Stomach (tissue), 8 donors: ENCODE measurements at regions not wholly inside any gene's neighbourhood (a gene's known extent, or its start where the extent isn't known, plus 50 kb on each side); places are given as distances from the start of the nearest gene placed in this dataset.

Source experiments
- DNase-seq, 2 donors: peaks; one replicate each; pipeline versions ENCODE4 v3.0.0 to v3.0.0-alpha.2; 2013 to 2019
- H3K27ac ChIP-seq, 5 donors: fragments of 200-600 bp in 4 of 5; sonication (generic) in 4 of 5; one replicate each; pipeline ENCODE4 v1.5.1; 2013 to 2019; ENCODE audit warnings: mild to moderate bottlenecking in 1 of 5, moderate library complexity in 1 of 5
- H3K27me3 ChIP-seq, 3 donors: fragments of 200-600 bp; sonication (generic); one replicate each; pipeline ENCODE4 v1.5.1; 2017 to 2019; ENCODE audit warnings: mixed run types in 1 of 3
- H3K36me3 ChIP-seq, 4 donors: fragments of 200-600 bp; sonication (generic); 1 replicate in 3 of 4; 2 replicates in 1 of 4; pipeline ENCODE4 v1.5.1; 2016 to 2019
- H3K4me1 ChIP-seq, 4 donors: fragments of 200-600 bp; sonication (generic); one replicate each; pipeline ENCODE4 v1.5.1; 2016 to 2019
- H3K4me3 ChIP-seq, 4 donors: fragments of 200-600 bp; sonication (generic) in 3 of 4; one replicate each; pipeline ENCODE4 v1.5.1; 2016 to 2019; ENCODE audit warnings: mild to moderate bottlenecking in 1 of 4
- H3K9me3 ChIP-seq, 4 donors: fragments of 200-600 bp; sonication (generic); one replicate each; pipeline ENCODE4 v1.5.1; 2016 to 2019
- CTCF ChIP-seq, 7 experiments: fragments of 450-650 bp in 4 of 7; fragments of 200-600 bp in 3 of 7; sonication (generic) in 3 of 7; IDR thresholded peaks; one replicate each; pipeline ENCODE4 v1.5.1; 2016 to 2019; ENCODE audit warnings: antibody characterized with exemption in 7 of 7, control low read depth in 2 of 7, mild to moderate bottlenecking in 1 of 7
- EP300 ChIP-seq: sonication (generic); formaldehyde crosslinking; IDR thresholded peaks from one replicate; pipeline ENCODE4 v1.6.1; 2017; ENCODE audit warnings: antibody characterized with exemption
- POLR2A ChIP-seq, 4 donors: fragments of 450-650 bp; IDR thresholded peaks; one replicate each; pipeline ENCODE4 v1.6.1; 2016; ENCODE audit warnings: antibody characterized with exemption in 4 of 4, control low read depth in 2 of 4, mild to moderate bottlenecking in 1 of 4, moderate library complexity in 1 of 4
- POLR2AphosphoS5 ChIP-seq, 3 donors: sonication (generic); formaldehyde crosslinking; IDR thresholded peaks; one replicate each; pipeline ENCODE4 v1.6.1; 2016; ENCODE audit warnings: antibody characterized with exemption in 3 of 3
- WGBS, 5 donors: extraction: QIAGEN DNeasy Blood & Tissue Kit in 3 of 5; methylation state at CpG; one replicate each; pipeline versions ENCODE4 v1.1.5 to v1.1.7; 2013 to 2018; 5-methylcytosine and 5-hydroxymethylcytosine counted together
- intact Hi-C: fragments of 100-400 bp; cut with DNase I; formaldehyde crosslinking; loops from one replicate; pipeline ENCODE4 v1.15.1; 2023; ENCODE audit warnings: low total_unique reads
- donor health status: healthy with polysubstance abuse.
- donor health status: Bipolar disorder and iron deficiency.
- donor health status: healthy.

GRCh38 chr10:7100032-7100702 lies 310.7 kb downstream of the SFMBT2 start:
- H3K27ac ChIP-seq, result peak overlapping the region in 2 of 5 donors; percentile 5 to 18
- WGBS, 5 donors, result 63 to 74% (median 70%) methylated on average over 8 of the region's 8 CpGs

GRCh38 chr10:7098160-7098762 lies 312.6 kb downstream of the SFMBT2 start:
- intact Hi-C loops, result no loop called here

More at GRCh38 chr10:7100032-7100702, 310.7 kb downstream of the SFMBT2 start:
- intact Hi-C loops, result no loop called here
- H3K4me1 ChIP-seq, result no peaks in the 10 kb centered on the region
- no peak overlapping the region for H3K4me3 ChIP-seq
- no peak for TF ChIP-seq EP300
- TF ChIP-seq POLR2AphosphoS5 (IDR thresholded peaks at IDR 0.05), result no peak
- no peak for TF ChIP-seq CTCF (IDR thresholded peaks at IDR 0.05)
- TF ChIP-seq POLR2A (IDR thresholded peaks at IDR 0.05), result no peak
- no peaks in the 10 kb centered on the region for H3K27me3 ChIP-seq
- H3K36me3 ChIP-seq, result no peaks in the 10 kb centered on the region
- H3K9me3 ChIP-seq, result no peaks in the 10 kb centered on the region
- DNase-seq, result peak in 1 of 2 donors; percentile 25

GRCh38 chr10:7094781-7095180 lies 316.1 kb downstream of the SFMBT2 start:
- Histone ChIP-seq H3K4me3 (no peak overlapping the region), H3K9me3 (no peaks in the 10 kb centered on the region), H3K27ac (no peak overlapping the region), H3K27me3 (no peaks in the 10 kb centered on the region), H3K4me1 (peaks cover 0 to 8% (median under 1%) of the 10 kb centered on the region in 4 donors), H3K36me3 (no peaks in the 10 kb centered on the region)
- WGBS, 5 donors, result 39 to 51% (median 46%) methylated on average over 6 of the region's 6 CpGs
- DNase-seq, result no peak
- intact Hi-C loops, result no loop called here
- TF ChIP-seq EP300 (no peak), POLR2AphosphoS5 (IDR thresholded peaks at IDR 0.05) (no peak), CTCF (IDR thresholded peaks at IDR 0.05) (no peak), POLR2A (IDR thresholded peaks at IDR 0.05) (no peak)

More at GRCh38 chr10:7098160-7098762, 312.6 kb downstream of the SFMBT2 start:
- TF ChIP-seq POLR2AphosphoS5 (IDR thresholded peaks at IDR 0.05), result no peak
- TF ChIP-seq EP300, result no peak
- TF ChIP-seq POLR2A (IDR thresholded peaks at IDR 0.05), result no peak
- TF ChIP-seq CTCF (IDR thresholded peaks at IDR 0.05), result no peak
- H3K36me3 ChIP-seq, result no peaks in the 10 kb centered on the region
- H3K9me3 ChIP-seq, result no peaks in the 10 kb centered on the region
- no peak overlapping the region for H3K4me3 ChIP-seq
- no peaks in the 10 kb centered on the region for H3K4me1 ChIP-seq
- no peak overlapping the region for H3K27ac ChIP-seq
- DNase-seq, result no peak
- no peaks in the 10 kb centered on the region for H3K27me3 ChIP-seq
- 77 to 84% (median 79%) methylated on average over 3 of the region's 3 CpGs for WGBS, 5 donors

GRCh38 chr10:7093368-7093767 lies 317.5 kb downstream of the SFMBT2 start:
- Histone ChIP-seq H3K36me3 (no peaks in the 10 kb centered on the region), H3K27me3 (no peaks in the 10 kb centered on the region), H3K4me1 (peaks cover 0 to 21% (median 4%) of the 10 kb centered on the region in 4 donors), H3K9me3 (no peaks in the 10 kb centered on the region), H3K4me3 (no peak overlapping the region), H3K27ac (no peak overlapping the region)
- DNase-seq, result no peak
- intact Hi-C loops, result no loop called here
- 87 to 94% (median 91%) methylated on average over 5 of the region's 5 CpGs for WGBS, 5 donors
- TF ChIP-seq POLR2A (IDR thresholded peaks at IDR 0.05), result no peak
- no peak for TF ChIP-seq CTCF (IDR thresholded peaks at IDR 0.05)
- TF ChIP-seq POLR2AphosphoS5 (IDR thresholded peaks at IDR 0.05), result no peak
- TF ChIP-seq EP300, result no peak
